ENCODE measurements at regions not wholly inside any gene's neighbourhood (a gene's known extent, or its start where the extent isn't known, plus 50 kb on each side); places are given as distances from the start of the nearest gene placed in this dataset.

DNA sequence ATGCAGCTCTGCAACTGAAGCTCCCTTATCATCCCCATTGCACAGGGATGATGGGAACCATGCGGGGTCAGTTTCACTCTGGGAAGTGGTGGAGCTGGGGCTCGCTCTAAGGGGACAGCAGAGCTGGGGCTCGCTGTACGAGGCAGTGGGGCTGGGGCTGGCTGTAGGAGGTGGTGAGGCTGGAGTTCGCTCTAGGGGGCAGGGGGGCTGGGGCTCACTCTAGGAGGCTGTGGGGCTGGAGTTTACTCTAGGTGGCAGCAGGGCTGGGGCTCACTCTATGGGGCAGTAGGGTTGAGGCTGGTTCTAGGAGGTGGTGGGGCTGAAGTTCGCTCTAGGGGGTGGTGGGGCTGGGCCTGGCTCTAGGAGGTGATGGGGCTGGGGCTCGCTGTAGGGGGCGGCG, 99.1 kb downstream of the UQCRFS1 start:
- DNase-seq (ENCODE audit: low read depth) = no peak
- H3K4me3 ChIP-seq (ENCODE audit: low read length) = no peak overlapping the region
- TF ChIP-seq, protein P1, sequence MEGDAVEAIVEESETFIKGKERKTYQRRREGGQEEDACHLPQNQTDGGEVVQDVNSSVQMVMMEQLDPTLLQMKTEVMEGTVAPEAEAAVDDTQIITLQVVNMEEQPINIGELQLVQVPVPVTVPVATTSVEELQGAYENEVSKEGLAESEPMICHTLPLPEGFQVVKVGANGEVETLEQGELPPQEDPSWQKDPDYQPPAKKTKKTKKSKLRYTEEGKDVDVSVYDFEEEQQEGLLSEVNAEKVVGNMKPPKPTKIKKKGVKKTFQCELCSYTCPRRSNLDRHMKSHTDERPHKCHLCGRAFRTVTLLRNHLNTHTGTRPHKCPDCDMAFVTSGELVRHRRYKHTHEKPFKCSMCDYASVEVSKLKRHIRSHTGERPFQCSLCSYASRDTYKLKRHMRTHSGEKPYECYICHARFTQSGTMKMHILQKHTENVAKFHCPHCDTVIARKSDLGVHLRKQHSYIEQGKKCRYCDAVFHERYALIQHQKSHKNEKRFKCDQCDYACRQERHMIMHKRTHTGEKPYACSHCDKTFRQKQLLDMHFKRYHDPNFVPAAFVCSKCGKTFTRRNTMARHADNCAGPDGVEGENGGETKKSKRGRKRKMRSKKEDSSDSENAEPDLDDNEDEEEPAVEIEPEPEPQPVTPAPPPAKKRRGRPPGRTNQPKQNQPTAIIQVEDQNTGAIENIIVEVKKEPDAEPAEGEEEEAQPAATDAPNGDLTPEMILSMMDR (IDR thresholded peaks at IDR 0.05; ENCODE audit: insufficient read depth, low read depth, low read length, missing control alignments) = no peak

DNA sequence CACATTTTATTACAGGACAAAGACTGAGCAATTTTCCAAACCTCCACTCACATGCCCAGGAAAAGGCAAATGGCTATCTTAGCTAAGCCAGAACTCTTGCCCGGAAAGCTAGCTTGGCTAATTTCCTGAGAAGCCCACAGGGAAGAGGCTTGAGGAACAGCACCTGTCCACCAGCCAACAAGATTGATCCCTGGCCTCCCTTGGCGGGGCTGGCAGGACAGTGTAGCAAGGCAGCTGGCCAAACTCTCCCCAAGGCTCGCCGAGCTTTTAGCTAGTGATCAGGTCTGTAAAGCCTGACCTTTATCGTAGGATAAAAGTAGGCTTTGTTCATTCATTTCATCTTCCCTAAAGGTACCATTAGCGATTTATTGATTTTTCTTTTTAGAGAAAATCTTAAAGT, 101.4 kb downstream of the UQCRFS1 start:
- TF ChIP-seq, protein P1 (IDR thresholded peaks at IDR 0.05; ENCODE audit: insufficient read depth, low read depth, low read length, missing control alignments) = no peak
- no peak overlapping the region for H3K4me3 ChIP-seq (ENCODE audit: low read length)
- DNase-seq (ENCODE audit: low read depth) = no peak

DNA sequence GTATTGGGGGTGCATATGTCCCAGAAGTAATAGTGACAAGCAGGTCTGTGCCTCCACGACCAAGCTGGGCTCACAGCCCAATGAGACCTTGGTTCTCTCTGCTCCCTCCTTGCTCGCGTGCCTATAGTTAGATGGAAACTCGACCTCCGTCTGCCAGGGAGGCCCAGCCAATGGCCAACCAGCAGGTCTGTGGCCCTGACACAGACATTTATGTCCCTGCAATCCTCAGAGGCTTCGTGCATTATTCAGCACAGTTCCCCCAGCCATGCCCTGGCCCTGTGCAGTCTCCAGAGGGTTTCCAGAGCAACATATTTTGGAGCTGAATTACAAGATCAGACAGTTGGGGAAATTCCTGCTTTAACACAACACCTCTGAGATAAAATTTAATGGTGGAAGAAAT, 105.1 kb downstream of the UQCRFS1 start:
- no peak for DNase-seq (ENCODE audit: low read depth)
- TF ChIP-seq, protein P1 (IDR thresholded peaks at IDR 0.05; ENCODE audit: insufficient read depth, low read depth, low read length, missing control alignments) = no peak
- no peak overlapping the region for H3K4me3 ChIP-seq (ENCODE audit: low read length)

DNA sequence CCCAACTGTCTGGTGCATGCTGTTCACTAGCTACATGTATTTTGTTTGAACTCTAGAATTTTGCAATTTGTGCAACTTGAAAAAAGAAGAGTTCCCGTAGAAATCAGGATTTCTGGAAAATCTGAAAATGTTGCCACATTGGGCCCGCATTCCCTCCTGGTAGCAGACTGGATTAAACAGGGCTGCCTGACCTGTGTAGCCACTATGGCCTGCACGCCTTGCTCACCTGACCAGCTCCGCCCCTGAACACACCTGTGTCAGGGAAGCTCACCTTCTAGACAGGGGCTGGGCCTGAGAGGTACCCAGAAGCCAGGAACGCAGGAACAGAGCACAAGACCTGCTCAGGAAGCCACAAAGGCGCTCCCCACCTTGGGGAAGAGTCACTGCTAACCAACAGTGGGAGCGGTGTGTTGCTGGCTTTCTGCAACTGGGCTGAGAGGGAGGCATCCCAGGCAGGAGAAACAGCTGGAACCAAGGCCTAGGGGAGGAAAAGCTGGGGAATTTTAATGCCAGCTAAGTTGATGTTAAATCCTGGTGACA, 106.5 kb downstream of the UQCRFS1 start:
- TF ChIP-seq, protein P1 (IDR thresholded peaks at IDR 0.05; ENCODE audit: insufficient read depth, low read depth, low read length, missing control alignments) = no peak
- no peak for DNase-seq (ENCODE audit: low read depth)
- H3K4me3 ChIP-seq (ENCODE audit: low read length) = no peak overlapping the region

DNA sequence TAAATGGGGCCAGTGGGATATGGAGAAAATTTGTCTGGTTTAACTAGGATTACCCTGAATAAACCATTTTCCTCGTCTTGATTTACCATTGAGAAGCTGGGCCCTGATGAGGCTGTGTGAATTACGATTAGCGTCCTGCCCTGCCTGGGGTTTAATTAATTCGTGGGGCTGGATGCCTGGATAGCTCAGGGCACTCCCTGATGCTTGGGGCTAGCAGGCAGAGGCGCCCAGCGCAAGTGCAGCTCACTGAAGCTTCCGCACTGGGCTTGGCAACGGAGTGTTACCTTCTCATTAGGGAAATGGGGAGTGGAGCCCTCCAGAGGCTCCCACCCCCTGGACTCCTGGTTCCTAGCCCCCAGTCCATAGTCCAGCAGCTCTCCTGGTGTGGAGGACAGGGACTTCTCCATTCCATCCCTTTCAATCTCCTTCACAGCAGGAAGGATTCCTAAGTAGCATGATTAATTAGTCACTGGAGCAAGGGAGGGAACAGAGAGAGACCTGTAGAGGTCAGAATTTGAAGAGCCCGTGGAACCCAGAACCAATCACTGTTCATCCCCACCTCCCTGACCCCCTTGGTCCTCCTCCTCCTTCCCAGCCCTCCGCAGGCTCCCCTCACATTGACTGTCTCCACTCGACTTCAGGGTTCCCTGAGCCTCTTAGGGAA, 107.2 kb downstream of the UQCRFS1 start:
- DNase-seq (ENCODE audit: low read depth) = no peak
- no peak overlapping the region for H3K4me3 ChIP-seq (ENCODE audit: low read length)
- TF ChIP-seq, protein P1 (IDR thresholded peaks at IDR 0.05; ENCODE audit: insufficient read depth, low read depth, low read length, missing control alignments) = no peak

DNA sequence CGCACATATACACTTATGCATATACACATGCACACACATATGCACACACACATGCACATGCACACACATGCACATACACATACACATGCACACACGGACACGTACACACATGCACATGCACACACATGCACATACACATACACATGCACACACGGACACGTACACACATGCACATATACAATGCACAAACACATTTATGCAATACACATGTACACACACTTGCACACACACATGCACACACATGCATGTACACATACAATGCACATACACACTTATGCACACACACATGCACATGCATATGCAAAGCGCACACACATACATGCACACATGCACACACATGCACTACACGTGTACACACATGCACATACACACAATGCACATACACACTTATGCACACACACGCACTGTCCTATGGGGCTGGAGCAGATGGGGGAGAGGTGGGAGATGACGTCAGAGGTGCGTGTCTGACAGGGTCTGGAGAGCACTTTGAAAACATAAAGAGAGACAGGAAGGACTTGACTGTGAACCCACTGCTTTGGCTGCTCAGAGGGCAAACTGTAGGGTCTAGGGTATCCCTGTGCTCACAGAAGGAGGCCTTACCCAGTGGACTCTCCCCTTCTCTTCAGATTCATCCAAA, 108.2 kb downstream of the UQCRFS1 start:
- no peak for DNase-seq (ENCODE audit: low read depth)
- no peak overlapping the region for H3K4me3 ChIP-seq (ENCODE audit: low read length)
- TF ChIP-seq, protein P1 (IDR thresholded peaks at IDR 0.05; ENCODE audit: insufficient read depth, low read depth, low read length, missing control alignments) = no peak

Data from epithelial cell of esophagus (primary cell).